ENCODE measurements at regions not wholly inside any gene's neighbourhood (a gene's known extent, or its start where the extent isn't known, plus 50 kb on each side); places are given as distances from the start of the nearest gene placed in this dataset.
"Not testable (repeated sequence)": the region's sequence is repeated elsewhere in the genome, so short reads cannot be mapped to it uniquely, and the experiment has no call there.

DNA sequence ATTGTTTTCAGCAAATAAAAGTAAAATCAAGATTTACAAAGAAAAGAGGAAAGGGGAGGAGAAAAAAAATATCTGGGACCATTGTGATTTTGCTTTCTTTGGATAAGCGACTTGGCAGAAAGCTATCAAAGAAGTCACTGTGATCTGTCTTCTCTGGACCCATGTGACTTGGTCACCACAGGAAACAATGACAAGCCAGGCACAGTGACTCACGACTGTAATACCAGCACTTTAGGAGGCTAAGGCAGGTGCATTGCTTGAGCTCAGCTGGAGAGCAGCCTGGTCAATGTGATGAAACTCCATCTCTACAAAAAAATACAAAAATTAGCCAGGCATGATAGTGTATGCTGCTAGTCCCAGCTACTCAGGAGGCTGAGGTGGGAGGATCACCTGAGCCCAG is 255.4 kb upstream of the NOTCH2NLA start:
- TF ChIP-seq CTCF, POLR2A (IDR thresholded peaks at IDR 0.05): not testable (repeated sequence)

Measured in tibial nerve (tissue), 3 donors.